Ishikawa (cell line): ENCODE measurements at regions not wholly inside any gene's neighbourhood (a gene's known extent, or its start where the extent isn't known, plus 50 kb on each side); places are given as distances from the start of the nearest gene placed in this dataset.

Experiments used
- FOXM1 ChIP-seq: IDR thresholded peaks from 2 replicates; pipeline ENCODE4 v1.6.1; 2012; ENCODE audit warnings: low read depth, borderline replicate concordance
- TAF1 ChIP-seq: IDR thresholded peaks from 2 replicates; pipeline ENCODE4 v1.6.1; 2012; ENCODE audit warnings: low read depth, mild to moderate bottlenecking
- USF1 ChIP-seq: IDR thresholded peaks from 2 replicates; pipeline ENCODE4 v1.6.1; 2012

- no peak for TF ChIP-seq FOXM1
- no peak for TF ChIP-seq TAF1
- no peak for TF ChIP-seq USF1
Measured at GRCh38 chr12:84763107-84763506, 149.5 kb downstream of the SLC6A15 start.
